Upper lobe of left lung (tissue), 6 donors: ENCODE measurements at regions not wholly inside any gene's neighbourhood (a gene's known extent, or its start where the extent isn't known, plus 50 kb on each side); places are given as distances from the start of the nearest gene placed in this dataset.

Experiments used
- ATAC-seq, 2 donors: fragments of 200-7000 bp; cut with Tn5 transposase; one replicate each; pipeline ENCODE4 v1.9.1; 2022; ENCODE audit warnings: mild to moderate bottlenecking in 2 of 2, moderate library complexity in 2 of 2; ENCODE audit not compliant: low FRiP score in 2 of 2
- DNase-seq, 2 donors: peaks; one replicate each; pipeline ENCODE4 v3.0.0-alpha.2; 2019 to 2020
- H3K27ac ChIP-seq, 4 donors: fragments of 200-600 bp; sonication (generic); one replicate each; pipeline ENCODE4 v1.5.1; 2016 to 2019
- H3K27me3 ChIP-seq, 4 donors: fragments of 200-600 bp; sonication (generic); one replicate each; pipeline ENCODE4 v1.5.1; 2017 to 2019
- H3K36me3 ChIP-seq, 4 donors: fragments of 200-600 bp; sonication (generic); one replicate each; pipeline ENCODE4 v1.5.1; 2016 to 2019
- H3K4me1 ChIP-seq, 4 donors: fragments of 200-600 bp; sonication (generic); one replicate each; pipeline ENCODE4 v1.5.1; 2018 to 2019
- H3K4me3 ChIP-seq, 4 donors: fragments of 200-600 bp; sonication (generic); one replicate each; pipeline ENCODE4 v1.5.1; 2017 to 2019; ENCODE audit warnings: mild to moderate bottlenecking in 2 of 4, moderate library complexity in 1 of 4
- H3K9me3 ChIP-seq, 4 donors: fragments of 200-600 bp; sonication (generic); one replicate each; pipeline ENCODE4 v1.5.1; 2018 to 2019
- CTCF ChIP-seq, 6 experiments: fragments of 450-650 bp in 4 of 6; fragments of 200-600 bp in 2 of 6; sonication (generic) in 2 of 6; IDR thresholded peaks; one replicate each; pipeline ENCODE4 v1.5.1; 2016 to 2019; ENCODE audit warnings: antibody characterized with exemption in 6 of 6
- EP300 ChIP-seq, 4 donors: sonication (generic); formaldehyde crosslinking; IDR thresholded peaks; one replicate each; pipeline ENCODE4 v1.5.1; 2017; ENCODE audit warnings: antibody characterized with exemption in 4 of 4, control low read depth in 2 of 4
- POLR2A ChIP-seq, 4 donors: fragments of 450-650 bp; IDR thresholded peaks; one replicate each; pipeline ENCODE4 v1.5.1; 2016 to 2017; ENCODE audit warnings: antibody characterized with exemption in 4 of 4, mild to moderate bottlenecking in 2 of 4
- POLR2AphosphoS5 ChIP-seq, 2 donors: sonication (generic); formaldehyde crosslinking; IDR thresholded peaks; one replicate each; pipeline ENCODE4 v1.5.1; 2017; ENCODE audit warnings: antibody characterized with exemption in 2 of 2
- WGBS, 2 donors: methylation state at CpG; one replicate each; pipeline ENCODE4 v1.1.5; 2017 to 2018; 5-methylcytosine and 5-hydroxymethylcytosine counted together
- donor health status: DM: no; HTN: no; CAD: no; lungs with moderate emphysema.
- donor health status: DM: no; HTN: yes; CAD: no; lungs with severe emphysema.

GRCh38 chr1:112040891-112041740, 51.6 kb upstream of the KCND3 start:
- no peak for ATAC-seq
- no peak for DNase-seq
- TF ChIP-seq EP300 (IDR thresholded peaks at IDR 0.05) (no peak), POLR2A (IDR thresholded peaks at IDR 0.05) (no peak), POLR2AphosphoS5 (IDR thresholded peaks at IDR 0.05) (no peak), CTCF (IDR thresholded peaks at IDR 0.05) (no peak)
- Histone ChIP-seq H3K27ac (no peak overlapping the region), H3K4me3 (no peak overlapping the region), H3K36me3 (no peaks in the 10 kb centered on the region), H3K27me3 (no peaks in the 10 kb centered on the region), H3K4me1 (peaks cover 0 to 4% (median 2%) of the 10 kb centered on the region in 4 donors), H3K9me3 (no peaks in the 10 kb centered on the region)
- 36 to 42% methylated on average over 6 to 7 of the region's 7 CpGs for WGBS, 2 donors

- ATAC-seq = no peak
- H3K27ac ChIP-seq = no peak overlapping the region
- no peaks in the 10 kb centered on the region for H3K36me3 ChIP-seq
- TF ChIP-seq POLR2AphosphoS5 (IDR thresholded peaks at IDR 0.05) (no peak), CTCF (IDR thresholded peaks at IDR 0.05) (no peak), EP300 (IDR thresholded peaks at IDR 0.05) (no peak)
- H3K4me3 ChIP-seq = no peak overlapping the region
- no peaks in the 10 kb centered on the region for H3K9me3 ChIP-seq
- no peaks in the 10 kb centered on the region for H3K27me3 ChIP-seq
- DNase-seq = no peak
- peaks cover 0 to 4% (median 2%) of the 10 kb centered on the region in 4 donors for H3K4me1 ChIP-seq
Measured at GRCh38 chr1:112043901-112044300, 54.4 kb upstream of the KCND3 start.

- DNase-seq = no peak
- Histone ChIP-seq H3K4me3 (no peak overlapping the region), H3K9me3 (no peaks in the 10 kb centered on the region), H3K27me3 (no peaks in the 10 kb centered on the region), H3K27ac (no peak overlapping the region), H3K4me1 (peaks cover 0 to 4% (median 2%) of the 10 kb centered on the region in 4 donors), H3K36me3 (no peaks in the 10 kb centered on the region)
- WGBS, 2 donors = 80 to 84% methylated on average over 3 of the region's 3 CpGs
- TF ChIP-seq CTCF (IDR thresholded peaks at IDR 0.05) (no peak), POLR2AphosphoS5 (IDR thresholded peaks at IDR 0.05) (no peak), EP300 (IDR thresholded peaks at IDR 0.05) (no peak), POLR2A (IDR thresholded peaks at IDR 0.05) (no peak)
- ATAC-seq = no peak
Measured at GRCh38 chr1:112044745-112045144, 55.3 kb upstream of the KCND3 start.

- ATAC-seq (no peak), DNase-seq (no peak)
- Histone ChIP-seq H3K27me3 (no peaks in the 10 kb centered on the region), H3K9me3 (no peaks in the 10 kb centered on the region), H3K4me1 (no peaks in the 10 kb centered on the region), H3K36me3 (no peaks in the 10 kb centered on the region), H3K27ac (no peak overlapping the region), H3K4me3 (no peak overlapping the region)
- no peak for TF ChIP-seq POLR2A (IDR thresholded peaks at IDR 0.05)
- TF ChIP-seq EP300 (IDR thresholded peaks at IDR 0.05) = no peak
- WGBS, 2 donors = 60 to 95% methylated on average over 2 of the region's 2 CpGs
Measured at GRCh38 chr1:112046630-112047029, 57.2 kb upstream of the KCND3 start.

- H3K4me3 ChIP-seq = no peak overlapping the region
- H3K27ac ChIP-seq = no peak overlapping the region
- H3K4me1 ChIP-seq = no peaks in the 10 kb centered on the region
- H3K36me3 ChIP-seq = no peaks in the 10 kb centered on the region
- WGBS, 2 donors = 94 to 95% methylated on average over 1 of the region's 1 CpG
- no peaks in the 10 kb centered on the region for H3K27me3 ChIP-seq
- ATAC-seq (no peak), DNase-seq (no peak)
- no peaks in the 10 kb centered on the region for H3K9me3 ChIP-seq
- no peak for TF ChIP-seq POLR2AphosphoS5 (IDR thresholded peaks at IDR 0.05)
- TF ChIP-seq EP300 (IDR thresholded peaks at IDR 0.05) = no peak
- TF ChIP-seq CTCF (IDR thresholded peaks at IDR 0.05) = no peak
- TF ChIP-seq POLR2A (IDR thresholded peaks at IDR 0.05) = no peak
Measured at GRCh38 chr1:112048421-112048820, 59.0 kb upstream of the KCND3 start.
